Lower leg skin (tissue), 4 donors: ENCODE measurements at regions not wholly inside any gene's neighbourhood (a gene's known extent, or its start where the extent isn't known, plus 50 kb on each side); places are given as distances from the start of the nearest gene placed in this dataset.

Experiments used
- DNase-seq, 2 donors: peaks; one replicate each; pipeline ENCODE4 v3.0.0-alpha.2; 2019; ENCODE audit warnings: low spot score in 2 of 2
- H3K4me3 ChIP-seq: fragments of 200-600 bp; sonication (generic); 2 replicates; pipeline ENCODE4 v1.5.1; 2017; ENCODE audit warnings: mild to moderate bottlenecking, low read depth; ENCODE audit not compliant: poor library complexity, severe bottlenecking
- CTCF ChIP-seq, 3 donors: fragments of 450-650 bp; IDR thresholded peaks; one replicate each; pipeline ENCODE4 v1.5.1; 2016; ENCODE audit warnings: antibody characterized with exemption in 3 of 3, mild to moderate bottlenecking in 3 of 3, moderate library complexity in 2 of 3
- POLR2A ChIP-seq, 2 donors: fragments of 450-650 bp; IDR thresholded peaks; one replicate each; pipeline ENCODE4 v1.6.1; 2016 to 2017; ENCODE audit warnings: antibody characterized with exemption in 2 of 2, mild to moderate bottlenecking in 1 of 2, moderate library complexity in 1 of 2
- WGBS, 2 donors: methylation state at CpG; one replicate each; pipeline ENCODE4 v1.1.5; 2018; 5-methylcytosine and 5-hydroxymethylcytosine counted together
- intact Hi-C: fragments of 100-400 bp; cut with DNase I; formaldehyde crosslinking; loops from one replicate; pipeline ENCODE4 v1.15.0; 2023; ENCODE audit warnings: low total_unique reads

GRCh38 chr20:21456207-21456606 lies 57.7 kb downstream of the NKX2-2 start:
- intact Hi-C loops: no loop called here
- TF ChIP-seq CTCF (IDR thresholded peaks at IDR 0.05) (no peak), POLR2A (IDR thresholded peaks at IDR 0.05) (no peak)
- no peak overlapping the region for H3K4me3 ChIP-seq
- WGBS, 2 donors: 77 to 81% methylated on average over 2 of the region's 2 CpGs
- no peak for DNase-seq

- no peak overlapping the region for H3K4me3 ChIP-seq
- intact Hi-C loops: loop anchor here (1.0 kb wide), 1 partner anchor 37 kb away; no protein-coding TSS in a partner anchor
- TF ChIP-seq POLR2A (IDR thresholded peaks at IDR 0.05) (no peak), CTCF (IDR thresholded peaks at IDR 0.05) (no peak)
- no peak for DNase-seq
- 34 to 35% methylated on average over 4 of the region's 4 CpGs for WGBS, 2 donors
Observed at GRCh38 chr20:21453690-21454089, 56.4 kb upstream of the NKX2-4 start.

DNA sequence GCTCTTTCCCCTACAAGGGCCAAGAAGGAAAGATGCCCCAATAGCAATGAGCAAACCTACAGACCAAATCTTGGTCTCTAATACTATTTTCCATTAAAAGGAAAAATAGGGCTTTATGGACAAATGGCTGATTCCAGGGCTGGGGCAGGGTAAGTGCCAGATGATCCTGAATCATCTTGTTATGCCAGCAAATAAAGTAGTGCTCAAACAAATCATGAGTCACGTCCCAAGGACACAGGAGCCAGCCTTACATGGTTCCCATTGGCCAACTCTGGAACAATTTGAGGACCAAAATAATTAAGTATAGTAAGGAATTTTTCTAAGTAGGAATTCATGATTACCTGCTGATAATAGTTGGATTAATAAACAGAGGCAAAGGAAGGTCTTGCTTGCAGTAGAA lies 53.2 kb upstream of the NKX2-4 start:
- TF ChIP-seq POLR2A (IDR thresholded peaks at IDR 0.05) (no peak), CTCF (IDR thresholded peaks at IDR 0.05) (no peak)
- DNase-seq: no peak
- H3K4me3 ChIP-seq: no peak overlapping the region
- intact Hi-C loops: no loop called here
- 43 to 57% methylated on average over 1 of the region's 1 CpG for WGBS, 2 donors
